Right atrium auricular region (tissue), 2 donors: ENCODE measurements at regions not wholly inside any gene's neighbourhood (a gene's known extent, or its start where the extent isn't known, plus 50 kb on each side); places are given as distances from the start of the nearest gene placed in this dataset.

Source experiments
- DNase-seq: peaks from one replicate; pipeline ENCODE4 v3.0.0-alpha.2; 2019; ENCODE audit warnings: low spot score
- H3K27ac ChIP-seq, 2 donors: fragments of 200-600 bp; sonication (generic); 1 replicate in 1 of 2; 2 replicates in 1 of 2; pipeline ENCODE4 v1.5.1; 2016 to 2019
- H3K27me3 ChIP-seq, 2 donors: fragments of 200-600 bp; sonication (generic); one replicate each; pipeline versions ENCODE4 v1.5.1 to v1.6.0; 2017 to 2019
- H3K36me3 ChIP-seq: fragments of 200-600 bp; sonication (generic); one replicate; pipeline ENCODE4 v1.5.1; 2016
- H3K4me1 ChIP-seq, 2 donors: fragments of 200-600 bp; sonication (generic); one replicate each; pipeline versions ENCODE4 v1.5.1 to v1.6.0; 2017 to 2019
- H3K4me3 ChIP-seq, 2 donors: fragments of 200-600 bp; sonication (generic); 1 replicate in 1 of 2; 2 replicates in 1 of 2; pipeline ENCODE4 v1.5.1; 2017 to 2019; ENCODE audit warnings: mild to moderate bottlenecking in 1 of 2, moderate library complexity in 1 of 2
- H3K9me3 ChIP-seq, 2 donors: fragments of 200-600 bp; sonication (generic); one replicate each; pipeline ENCODE4 v1.5.1; 2019
- CTCF ChIP-seq, 2 donors: fragments of 200-600 bp; sonication (generic); IDR thresholded peaks; one replicate each; pipeline ENCODE4 v1.5.1; 2019; ENCODE audit warnings: antibody characterized with exemption in 2 of 2

GRCh38 chr10:131553121-131553520 is 241.6 kb upstream of the TCERG1L start:
- H3K27me3 ChIP-seq, result no peaks in the 10 kb centered on the region
- H3K4me3 ChIP-seq, result no peak overlapping the region
- TF ChIP-seq CTCF (IDR thresholded peaks at IDR 0.05), result no peak
- H3K27ac ChIP-seq, result no peak overlapping the region
- H3K9me3 ChIP-seq, result no peaks in the 10 kb centered on the region
- no peaks in the 10 kb centered on the region for H3K36me3 ChIP-seq
- no peak for DNase-seq
- no peaks in the 10 kb centered on the region for H3K4me1 ChIP-seq

- Histone ChIP-seq H3K27ac (no peak overlapping the region), H3K36me3 (no peaks in the 10 kb centered on the region), H3K9me3 (no peaks in the 10 kb centered on the region), H3K27me3 (no peaks in the 10 kb centered on the region), H3K4me3 (no peak overlapping the region), H3K4me1 (no peaks in the 10 kb centered on the region)
- DNase-seq, result no peak
- no peak for TF ChIP-seq CTCF (IDR thresholded peaks at IDR 0.05)
Measured at GRCh38 chr10:131553581-131553980, 242.1 kb upstream of the TCERG1L start.

- DNase-seq, result no peak
- Histone ChIP-seq H3K27me3 (no peaks in the 10 kb centered on the region), H3K9me3 (no peaks in the 10 kb centered on the region), H3K4me3 (no peak overlapping the region), H3K36me3 (no peaks in the 10 kb centered on the region), H3K27ac (no peak overlapping the region), H3K4me1 (no peaks in the 10 kb centered on the region)
- no peak for TF ChIP-seq CTCF (IDR thresholded peaks at IDR 0.05)
Measured at GRCh38 chr10:131554821-131555220, 243.3 kb upstream of the TCERG1L start.

GRCh38 chr10:131555406-131555805 is 243.9 kb upstream of the TCERG1L start:
- Histone ChIP-seq H3K4me1 (no peaks in the 10 kb centered on the region), H3K36me3 (no peaks in the 10 kb centered on the region), H3K4me3 (no peak overlapping the region), H3K27ac (no peak overlapping the region), H3K9me3 (no peaks in the 10 kb centered on the region), H3K27me3 (no peaks in the 10 kb centered on the region)
- TF ChIP-seq CTCF (IDR thresholded peaks at IDR 0.05), result no peak
- DNase-seq, result no peak

GRCh38 chr10:131556061-131556896 is 244.8 kb upstream of the TCERG1L start:
- H3K9me3 ChIP-seq, result no peaks in the 10 kb centered on the region
- no peaks in the 10 kb centered on the region for H3K36me3 ChIP-seq
- no peak for DNase-seq
- H3K27me3 ChIP-seq, result no peaks in the 10 kb centered on the region
- no peak overlapping the region for H3K27ac ChIP-seq
- no peaks in the 10 kb centered on the region for H3K4me1 ChIP-seq
- TF ChIP-seq CTCF (IDR thresholded peaks at IDR 0.05), result no peak
- no peak overlapping the region for H3K4me3 ChIP-seq
